HepG2 (cell line): ENCODE measurements at regions not wholly inside any gene's neighbourhood (a gene's known extent, or its start where the extent isn't known, plus 50 kb on each side); places are given as distances from the start of the nearest gene placed in this dataset.

Experiments
- GATAD1 ChIP-seq: IDR thresholded peaks from 2 replicates; pipeline ENCODE4 v1.6.1; 2016; ENCODE audit warnings: missing genetic modification reagents, missing compliant biosample characterization
- HOXA7 ChIP-seq: sonication (generic); formaldehyde crosslinking; IDR thresholded peaks from 2 replicates; pipeline ENCODE4 v1.8.1; 2022; ENCODE audit warnings: mild to moderate bottlenecking, missing genetic modification reagents, moderate library complexity
- POGZ ChIP-seq: sonication (generic); formaldehyde crosslinking; IDR thresholded peaks from 2 replicates; pipeline ENCODE4 v1.4.0; 2020; ENCODE audit warnings: mild to moderate bottlenecking, missing genetic modification reagents
- RAD21 ChIP-seq: fragments of 450-650 bp; formaldehyde crosslinking; IDR thresholded peaks from 2 replicates; pipeline ENCODE4 v1.5.0; 2020; ENCODE audit warnings: mild to moderate bottlenecking
- SOX13 ChIP-seq, 3 experiments: fragments of 450-650 bp in 1 of 3; sonication (generic) in 1 of 3; formaldehyde crosslinking in 1 of 3; IDR thresholded peaks in 2 of 3; conservative IDR thresholded peaks in 1 of 3; 2 replicates each; pipeline versions ENCODE4 v1.5.0 to v1.6.1; 2016 to 2020; ENCODE audit warnings: antibody characterized with exemption in 1 of 3, mild to moderate bottlenecking in 1 of 3, missing compliant biosample characterization in 1 of 3, missing genetic modification reagents in 1 of 3, moderate library complexity in 1 of 3
- STAG1 ChIP-seq: sonication (generic); formaldehyde crosslinking; IDR thresholded peaks from 2 replicates; pipeline ENCODE4 v1.4.0; 2020; ENCODE audit warnings: missing genetic modification reagents
- ZNF17 ChIP-seq: sonication (generic); formaldehyde crosslinking; IDR thresholded peaks from 2 replicates; pipeline ENCODE4 v1.5.0; 2020; ENCODE audit warnings: mild to moderate bottlenecking, missing genetic modification reagents
- ZNF225 ChIP-seq: sonication (generic); formaldehyde crosslinking; IDR thresholded peaks from 2 replicates; pipeline ENCODE4 v1.4.0; 2020; ENCODE audit warnings: mild to moderate bottlenecking, missing genetic modification reagents
- ZNF354B ChIP-seq: sonication (generic); formaldehyde crosslinking; IDR thresholded peaks from 2 replicates; pipeline ENCODE4 v1.8.0; 2022; ENCODE audit warnings: mild to moderate bottlenecking, missing genetic modification reagents
- ZNF468 ChIP-seq: sonication (generic); formaldehyde crosslinking; IDR thresholded peaks from 2 replicates; pipeline ENCODE4 v1.8.0; 2022; ENCODE audit warnings: mild to moderate bottlenecking, moderate library complexity, missing genetic modification reagents
- ZNF644 ChIP-seq: IDR thresholded peaks from 2 replicates; pipeline ENCODE4 v1.6.1; 2016; ENCODE audit warnings: low read depth
- ZNF780A ChIP-seq: sonication (generic); formaldehyde crosslinking; IDR thresholded peaks from 2 replicates; pipeline ENCODE4 v1.8.0; 2022; ENCODE audit warnings: mild to moderate bottlenecking, missing genetic modification reagents, moderate library complexity
- ZNF781 ChIP-seq: sonication (generic); formaldehyde crosslinking; IDR thresholded peaks from 2 replicates; pipeline ENCODE4 v1.5.1; 2020; ENCODE audit warnings: borderline replicate concordance, mild to moderate bottlenecking, missing genetic modification reagents; ENCODE audit errors: not compliant biosample characterization
- TF ChIP-seq, protein P1 (sequence below): IDR thresholded peaks from 2 replicates; pipeline ENCODE4 v1.6.1; 2012; ENCODE audit warnings: inconsistent platforms
- TF ChIP-seq, protein P2 (sequence below): sonication (generic); formaldehyde crosslinking; IDR thresholded peaks from 2 replicates; pipeline ENCODE4 v1.5.0; 2020; ENCODE audit warnings: missing genetic modification reagents, mild to moderate bottlenecking, borderline replicate concordance
- TF ChIP-seq, protein P3 (sequence below): sonication (generic); formaldehyde crosslinking; IDR thresholded peaks from 2 replicates; pipeline ENCODE4 v1.4.0; 2020; ENCODE audit warnings: missing genetic modification reagents
- TF ChIP-seq, protein P4 (sequence below): sonication (generic); formaldehyde crosslinking; IDR thresholded peaks from 2 replicates; pipeline ENCODE4 v1.4.0; 2020; ENCODE audit warnings: missing genetic modification reagents
- TF ChIP-seq, protein P5 (sequence below): sonication (generic); formaldehyde crosslinking; IDR thresholded peaks from 2 replicates; pipeline ENCODE4 v1.4.0; 2020; ENCODE audit warnings: missing genetic modification reagents

DNA sequence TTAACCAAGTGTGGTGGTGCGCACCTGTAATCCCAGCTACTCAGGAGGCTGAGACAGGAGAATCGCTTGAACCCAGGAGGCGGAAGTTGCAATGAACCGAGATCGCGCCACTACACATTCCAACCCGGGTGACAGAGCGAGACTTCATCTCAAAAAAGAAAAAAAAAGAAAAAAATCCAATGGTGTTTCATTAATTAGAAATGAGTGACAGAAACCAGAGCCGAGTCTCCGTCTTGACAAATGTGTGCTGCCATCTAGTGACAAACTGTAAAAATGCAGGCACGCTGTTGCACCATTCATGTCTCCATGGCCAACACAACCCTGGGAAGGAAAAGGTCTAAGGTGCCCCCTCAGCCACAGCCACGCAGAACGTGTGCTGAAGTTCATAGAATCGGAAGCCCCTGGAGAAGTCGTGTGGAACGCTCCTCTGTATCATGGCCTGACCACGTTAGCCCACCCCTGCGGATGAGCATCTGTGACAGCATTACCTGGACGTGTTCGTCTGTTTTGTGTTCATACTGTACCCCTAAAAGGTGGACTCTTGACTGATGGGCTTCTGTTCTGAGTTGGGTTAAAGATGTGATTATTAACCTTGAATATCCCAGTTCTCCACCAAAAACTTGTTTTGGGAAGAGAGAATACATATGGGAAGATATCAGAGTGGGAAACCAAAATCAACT is 94.9 kb downstream of the LYZL2 start (continued):
- TF ChIP-seq, protein P1, sequence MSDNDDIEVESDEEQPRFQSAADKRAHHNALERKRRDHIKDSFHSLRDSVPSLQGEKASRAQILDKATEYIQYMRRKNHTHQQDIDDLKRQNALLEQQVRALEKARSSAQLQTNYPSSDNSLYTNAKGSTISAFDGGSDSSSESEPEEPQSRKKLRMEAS, result no peak
- no peak for TF ChIP-seq ZNF225 (CRISPR knock-in tag)
- TF ChIP-seq, protein P2, sequence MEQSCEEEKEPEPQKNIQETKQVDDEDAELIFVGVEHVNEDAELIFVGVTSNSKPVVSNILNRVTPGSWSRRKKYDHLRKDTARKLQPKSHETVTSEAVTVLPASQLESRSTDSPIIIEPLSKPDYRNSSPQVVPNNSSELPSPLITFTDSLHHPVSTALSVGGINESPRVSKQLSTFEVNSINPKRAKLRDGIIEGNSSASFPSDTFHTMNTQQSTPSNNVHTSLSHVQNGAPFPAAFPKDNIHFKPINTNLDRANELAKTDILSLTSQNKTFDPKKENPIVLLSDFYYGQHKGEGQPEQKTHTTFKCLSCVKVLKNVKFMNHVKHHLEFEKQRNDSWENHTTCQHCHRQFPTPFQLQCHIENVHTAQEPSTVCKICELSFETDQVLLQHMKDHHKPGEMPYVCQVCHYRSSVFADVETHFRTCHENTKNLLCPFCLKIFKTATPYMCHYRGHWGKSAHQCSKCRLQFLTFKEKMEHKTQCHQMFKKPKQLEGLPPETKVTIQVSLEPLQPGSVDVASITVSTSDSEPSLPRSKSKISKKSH, result no peak
- TF ChIP-seq ZNF468, result no peak
- peak; percentile 31; the same call in 1 of the 2 replicates for TF ChIP-seq GATAD1 (CRISPR knock-in tag)
- TF ChIP-seq, protein P3, sequence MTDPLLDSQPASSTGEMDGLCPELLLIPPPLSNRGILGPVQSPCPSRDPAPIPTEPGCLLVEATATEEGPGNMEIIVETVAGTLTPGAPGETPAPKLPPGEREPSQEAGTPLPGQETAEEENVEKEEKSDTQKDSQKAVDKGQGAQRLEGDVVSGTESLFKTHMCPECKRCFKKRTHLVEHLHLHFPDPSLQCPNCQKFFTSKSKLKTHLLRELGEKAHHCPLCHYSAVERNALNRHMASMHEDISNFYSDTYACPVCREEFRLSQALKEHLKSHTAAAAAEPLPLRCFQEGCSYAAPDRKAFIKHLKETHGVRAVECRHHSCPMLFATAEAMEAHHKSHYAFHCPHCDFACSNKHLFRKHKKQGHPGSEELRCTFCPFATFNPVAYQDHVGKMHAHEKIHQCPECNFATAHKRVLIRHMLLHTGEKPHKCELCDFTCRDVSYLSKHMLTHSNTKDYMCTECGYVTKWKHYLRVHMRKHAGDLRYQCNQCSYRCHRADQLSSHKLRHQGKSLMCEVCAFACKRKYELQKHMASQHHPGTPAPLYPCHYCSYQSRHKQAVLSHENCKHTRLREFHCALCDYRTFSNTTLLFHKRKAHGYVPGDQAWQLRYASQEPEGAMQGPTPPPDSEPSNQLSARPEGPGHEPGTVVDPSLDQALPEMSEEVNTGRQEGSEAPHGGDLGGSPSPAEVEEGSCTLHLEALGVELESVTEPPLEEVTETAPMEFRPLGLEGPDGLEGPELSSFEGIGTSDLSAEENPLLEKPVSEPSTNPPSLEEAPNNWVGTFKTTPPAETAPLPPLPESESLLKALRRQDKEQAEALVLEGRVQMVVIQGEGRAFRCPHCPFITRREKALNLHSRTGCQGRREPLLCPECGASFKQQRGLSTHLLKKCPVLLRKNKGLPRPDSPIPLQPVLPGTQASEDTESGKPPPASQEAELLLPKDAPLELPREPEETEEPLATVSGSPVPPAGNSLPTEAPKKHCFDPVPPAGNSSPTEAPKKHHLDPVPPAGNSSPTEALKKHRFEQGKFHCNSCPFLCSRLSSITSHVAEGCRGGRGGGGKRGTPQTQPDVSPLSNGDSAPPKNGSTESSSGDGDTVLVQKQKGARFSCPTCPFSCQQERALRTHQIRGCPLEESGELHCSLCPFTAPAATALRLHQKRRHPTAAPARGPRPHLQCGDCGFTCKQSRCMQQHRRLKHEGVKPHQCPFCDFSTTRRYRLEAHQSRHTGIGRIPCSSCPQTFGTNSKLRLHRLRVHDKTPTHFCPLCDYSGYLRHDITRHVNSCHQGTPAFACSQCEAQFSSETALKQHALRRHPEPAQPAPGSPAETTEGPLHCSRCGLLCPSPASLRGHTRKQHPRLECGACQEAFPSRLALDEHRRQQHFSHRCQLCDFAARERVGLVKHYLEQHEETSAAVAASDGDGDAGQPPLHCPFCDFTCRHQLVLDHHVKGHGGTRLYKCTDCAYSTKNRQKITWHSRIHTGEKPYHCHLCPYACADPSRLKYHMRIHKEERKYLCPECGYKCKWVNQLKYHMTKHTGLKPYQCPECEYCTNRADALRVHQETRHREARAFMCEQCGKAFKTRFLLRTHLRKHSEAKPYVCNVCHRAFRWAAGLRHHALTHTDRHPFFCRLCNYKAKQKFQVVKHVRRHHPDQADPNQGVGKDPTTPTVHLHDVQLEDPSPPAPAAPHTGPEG (CRISPR knock-in tag), result no peak
- no peak for TF ChIP-seq SOX13 (IDR thresholded peaks at IDR 0.05)
- TF ChIP-seq SOX13 (CRISPR knock-in tag; conservative IDR thresholded peaks at IDR 0.05 in 1 of 2, IDR thresholded peaks at IDR 0.05 in 1 of 2), result no peak
- no peak for TF ChIP-seq ZNF17 (CRISPR knock-in tag)
- no peak for TF ChIP-seq ZNF780A
- TF ChIP-seq ZNF644, result 0 out of 2 replicates have a peak, but pooled peaks have one; percentile 40
- TF ChIP-seq HOXA7 (CRISPR knock-in tag), result no peak
- TF ChIP-seq ZNF781 (CRISPR knock-in tag), result no peak
- TF ChIP-seq, protein P4, sequence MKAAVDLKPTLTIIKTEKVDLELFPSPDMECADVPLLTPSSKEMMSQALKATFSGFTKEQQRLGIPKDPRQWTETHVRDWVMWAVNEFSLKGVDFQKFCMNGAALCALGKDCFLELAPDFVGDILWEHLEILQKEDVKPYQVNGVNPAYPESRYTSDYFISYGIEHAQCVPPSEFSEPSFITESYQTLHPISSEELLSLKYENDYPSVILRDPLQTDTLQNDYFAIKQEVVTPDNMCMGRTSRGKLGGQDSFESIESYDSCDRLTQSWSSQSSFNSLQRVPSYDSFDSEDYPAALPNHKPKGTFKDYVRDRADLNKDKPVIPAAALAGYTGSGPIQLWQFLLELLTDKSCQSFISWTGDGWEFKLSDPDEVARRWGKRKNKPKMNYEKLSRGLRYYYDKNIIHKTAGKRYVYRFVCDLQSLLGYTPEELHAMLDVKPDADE, result no peak
- TF ChIP-seq, protein P5, sequence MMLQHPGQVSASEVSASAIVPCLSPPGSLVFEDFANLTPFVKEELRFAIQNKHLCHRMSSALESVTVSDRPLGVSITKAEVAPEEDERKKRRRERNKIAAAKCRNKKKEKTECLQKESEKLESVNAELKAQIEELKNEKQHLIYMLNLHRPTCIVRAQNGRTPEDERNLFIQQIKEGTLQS (CRISPR knock-in tag), result no peak
- TF ChIP-seq POGZ, result 0 out of 2 replicates have a peak, but pooled peaks have one; percentile 14
- peak; percentile 82 for TF ChIP-seq STAG1 (CRISPR knock-in tag)
- TF ChIP-seq ZNF354B (CRISPR knock-in tag), result no peak
- peak; percentile 77 for TF ChIP-seq RAD21 (CRISPR knock-in tag)
